22Rv1 (cell line): ENCODE measurements at regions not wholly inside any gene's neighbourhood (a gene's known extent, or its start where the extent isn't known, plus 50 kb on each side); places are given as distances from the start of the nearest gene placed in this dataset.

ENCODE experiments used
- ZFX ChIP-seq: fragments of 450-650 bp; IDR thresholded peaks from 2 replicates; pipeline ENCODE4 v1.6.1; 2017; ENCODE audit warnings: antibody characterized with exemption, borderline replicate concordance
- TF ChIP-seq, protein P1 (sequence below): fragments of 450-650 bp; IDR thresholded peaks from 2 replicates; pipeline ENCODE4 v1.5.1; 2017; ENCODE audit warnings: mild to moderate bottlenecking

DNA sequence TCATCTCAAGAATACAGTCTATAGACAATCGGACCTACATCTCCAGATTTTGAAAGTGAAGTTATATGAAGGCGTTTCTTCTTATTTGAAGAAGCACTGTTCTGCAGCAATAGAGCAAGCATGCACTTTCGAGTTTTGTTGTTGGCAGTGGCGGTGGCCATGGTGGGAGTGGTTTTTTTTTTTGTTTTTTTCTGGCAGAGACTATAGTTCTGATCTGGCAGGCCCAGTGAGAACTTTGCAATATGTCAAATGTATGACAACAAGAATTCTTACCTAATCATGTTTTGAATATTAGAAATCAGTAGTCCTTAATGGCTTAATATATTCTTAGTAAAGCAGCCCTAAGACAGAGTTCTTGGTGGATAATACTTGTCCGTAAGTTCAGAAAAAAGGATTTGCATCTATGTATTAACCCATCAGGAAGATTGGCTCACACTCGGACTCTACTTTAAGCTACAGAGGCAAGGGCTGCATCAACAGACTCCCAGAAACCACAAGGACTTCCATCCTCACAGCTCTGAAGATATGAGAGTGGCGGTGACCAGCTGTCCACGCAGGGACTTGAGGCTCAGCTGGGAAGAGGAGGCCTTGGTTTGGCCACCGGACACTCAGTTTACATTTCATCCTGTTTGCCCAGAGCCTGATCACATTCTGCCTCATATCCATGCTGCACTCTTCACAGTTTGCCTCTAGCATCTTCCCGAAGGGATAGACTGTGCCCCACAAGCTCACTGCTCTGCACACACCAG, 124.1 kb upstream of the THBS1 start:
- TF ChIP-seq, protein P1, sequence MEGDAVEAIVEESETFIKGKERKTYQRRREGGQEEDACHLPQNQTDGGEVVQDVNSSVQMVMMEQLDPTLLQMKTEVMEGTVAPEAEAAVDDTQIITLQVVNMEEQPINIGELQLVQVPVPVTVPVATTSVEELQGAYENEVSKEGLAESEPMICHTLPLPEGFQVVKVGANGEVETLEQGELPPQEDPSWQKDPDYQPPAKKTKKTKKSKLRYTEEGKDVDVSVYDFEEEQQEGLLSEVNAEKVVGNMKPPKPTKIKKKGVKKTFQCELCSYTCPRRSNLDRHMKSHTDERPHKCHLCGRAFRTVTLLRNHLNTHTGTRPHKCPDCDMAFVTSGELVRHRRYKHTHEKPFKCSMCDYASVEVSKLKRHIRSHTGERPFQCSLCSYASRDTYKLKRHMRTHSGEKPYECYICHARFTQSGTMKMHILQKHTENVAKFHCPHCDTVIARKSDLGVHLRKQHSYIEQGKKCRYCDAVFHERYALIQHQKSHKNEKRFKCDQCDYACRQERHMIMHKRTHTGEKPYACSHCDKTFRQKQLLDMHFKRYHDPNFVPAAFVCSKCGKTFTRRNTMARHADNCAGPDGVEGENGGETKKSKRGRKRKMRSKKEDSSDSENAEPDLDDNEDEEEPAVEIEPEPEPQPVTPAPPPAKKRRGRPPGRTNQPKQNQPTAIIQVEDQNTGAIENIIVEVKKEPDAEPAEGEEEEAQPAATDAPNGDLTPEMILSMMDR = no peak
- TF ChIP-seq ZFX = no peak
